GM18498 (cell line): ENCODE measurements at regions not wholly inside any gene's neighbourhood (a gene's known extent, or its start where the extent isn't known, plus 50 kb on each side); places are given as distances from the start of the nearest gene placed in this dataset.

Experiments used
- ATAC-seq: cut with Tn5 transposase; IDR thresholded peaks from one replicate; pipeline ENCODE4 v1.9.1; 2021; ENCODE audit warnings: mild to moderate bottlenecking, moderate library complexity; ENCODE audit not compliant: unreplicated experiment

- no peak for ATAC-seq
These were observed 120.1 kb upstream of the CD180 start for GRCh38 chr5:67316695-67317094.

GRCh38 chr5:67315082-67315989 lies 118.7 kb upstream of the CD180 start:
- ATAC-seq: no peak

GRCh38 chr5:67311701-67312100 lies 115.1 kb upstream of the CD180 start:
- no peak for ATAC-seq

GRCh38 chr5:67311208-67311607 lies 114.6 kb upstream of the CD180 start:
- ATAC-seq: no peak

GRCh38 chr5:67310740-67311139 lies 114.1 kb upstream of the CD180 start:
- no peak for ATAC-seq

- ATAC-seq: no peak
These were observed 113.6 kb upstream of the CD180 start for GRCh38 chr5:67310169-67310568.

GRCh38 chr5:67308988-67309688 lies 112.5 kb upstream of the CD180 start:
- no peak for ATAC-seq

- no peak for ATAC-seq
These were observed 110.5 kb upstream of the CD180 start for GRCh38 chr5:67306965-67307607.

GRCh38 chr5:67305913-67306710 lies 109.5 kb upstream of the CD180 start:
- ATAC-seq: no peak

GRCh38 chr5:67305401-67305800 lies 108.8 kb upstream of the CD180 start:
- no peak for ATAC-seq

GRCh38 chr5:67303356-67303755 lies 106.8 kb upstream of the CD180 start:
- no peak for ATAC-seq

- ATAC-seq: no peak
These were observed 104.8 kb upstream of the CD180 start for GRCh38 chr5:67301285-67301903.

GRCh38 chr5:67300326-67300725 lies 103.7 kb upstream of the CD180 start:
- ATAC-seq: no peak

- no peak for ATAC-seq
These were observed 102.7 kb upstream of the CD180 start for GRCh38 chr5:67299231-67299735.

GRCh38 chr5:67297802-67298532 lies 101.4 kb upstream of the CD180 start:
- ATAC-seq: no peak

GRCh38 chr5:67297376-67297775 lies 100.8 kb upstream of the CD180 start:
- no peak for ATAC-seq

GRCh38 chr5:67294266-67294938 lies 97.8 kb upstream of the CD180 start:
- ATAC-seq: no peak

GRCh38 chr5:67293226-67293625 lies 96.6 kb upstream of the CD180 start:
- ATAC-seq: no peak
